WTC11 (cell line): ENCODE measurements at regions not wholly inside any gene's neighbourhood (a gene's known extent, or its start where the extent isn't known, plus 50 kb on each side); places are given as distances from the start of the nearest gene placed in this dataset.

ENCODE experiments used
- ATAC-seq: fragments of 200-7000 bp; cut with Tn5 transposase; 2 replicates; pipeline ENCODE4 v1.10.0; 2021; ENCODE audit warnings: mild to moderate bottlenecking, moderate library complexity
- CTCF ChIA-PET: fragments of 300-600 bp; sonication (Branson Sonifier 250); formaldehyde crosslinking; loops from one replicate; lab custom pipeline; 2021; ENCODE audit warnings: antibody characterized with exemption; lab: Charles Lee
- POLR2A ChIA-PET: fragments of 350-600 bp; sonication (Branson Sonifier 250); formaldehyde crosslinking; loops from one replicate; lab custom pipeline; 2021; ENCODE audit warnings: antibody characterized with exemption; lab: Charles Lee
- DNase-seq: peaks from one replicate; pipeline ENCODE4 v3.0.0; 2021; ENCODE audit warnings: low spot score
- H3K27ac Mint-ChIP-seq: 2 replicates; pipeline ENCODE4 v1.8.0; 2021; ENCODE audit warnings: mixed read lengths
- H3K27me3 Mint-ChIP-seq: 2 replicates; pipeline ENCODE4 v1.8.0; 2021; ENCODE audit warnings: low read depth, mild to moderate bottlenecking, moderate library complexity, mixed read lengths
- H3K36me3 Mint-ChIP-seq: 2 replicates; pipeline ENCODE4 v1.8.0; 2021; ENCODE audit warnings: mixed read lengths
- H3K4me1 Mint-ChIP-seq: 2 replicates; pipeline ENCODE4 v1.8.0; 2022; ENCODE audit warnings: mixed read lengths
- H3K4me3 Mint-ChIP-seq: 2 replicates; pipeline ENCODE4 v1.8.0; 2021; ENCODE audit warnings: mild to moderate bottlenecking, moderate library complexity, mixed read lengths
- H3K9me3 Mint-ChIP-seq: 2 replicates; pipeline ENCODE4 v1.8.0; 2021; ENCODE audit warnings: mixed read lengths
- AR ChIP-seq: fragments of 250-450 bp; sonication (Bioruptor Pico); IDR thresholded peaks from 2 replicates; pipeline ENCODE4 v1.9.0; 2021; ENCODE audit warnings: mild to moderate bottlenecking
- ATF3 ChIP-seq: sonication (generic); formaldehyde crosslinking; conservative IDR thresholded peaks from 2 replicates; pipeline ENCODE4 v1.8.1; 2022; ENCODE audit warnings: mild to moderate bottlenecking, missing genetic modification reagents
- CBFB ChIP-seq: sonication (generic); formaldehyde crosslinking; IDR thresholded peaks from 2 replicates; pipeline ENCODE4 v1.8.1; 2022; ENCODE audit warnings: mild to moderate bottlenecking, low read depth, missing genetic modification reagents
- CREM ChIP-seq: sonication (generic); formaldehyde crosslinking; IDR thresholded peaks from 2 replicates; pipeline ENCODE4 v1.8.1; 2022; ENCODE audit warnings: mild to moderate bottlenecking, missing genetic modification reagents, moderate library complexity
- CTCF ChIP-seq: fragments of 200-600 bp; IDR thresholded peaks from 2 replicates; pipeline ENCODE4 v1.8.0; 2022; ENCODE audit warnings: antibody characterized with exemption
- FOXP4 ChIP-seq: sonication (generic); formaldehyde crosslinking; IDR thresholded peaks from 2 replicates; pipeline ENCODE4 v1.8.0; 2022; ENCODE audit warnings: mild to moderate bottlenecking, missing genetic modification reagents
- GRHL2 ChIP-seq: fragments of 250-450 bp; sonication (Bioruptor Pico); IDR thresholded peaks from 2 replicates; pipeline ENCODE4 v1.8.0; 2022; ENCODE audit warnings: mild to moderate bottlenecking, moderate library complexity; ENCODE audit not compliant: insufficient replicate concordance, severe bottlenecking
- HMGA2 ChIP-seq: fragments of 250-450 bp; sonication (Bioruptor Pico); IDR thresholded peaks from 2 replicates; pipeline ENCODE4 v1.4.0; 2021; ENCODE audit warnings: mild to moderate bottlenecking, moderate library complexity
- IRF2 ChIP-seq: sonication (generic); formaldehyde crosslinking; IDR thresholded peaks from 2 replicates; pipeline ENCODE4 v1.8.0; 2022; ENCODE audit warnings: low read depth, missing genetic modification reagents, borderline replicate concordance
- PRRX2 ChIP-seq: fragments of 250-450 bp; sonication (Bioruptor Pico); IDR thresholded peaks from 2 replicates; pipeline ENCODE4 v1.8.0; 2021; ENCODE audit warnings: mild to moderate bottlenecking
- SOX15 ChIP-seq: fragments of 250-450 bp; sonication (Bioruptor Pico); IDR thresholded peaks from 2 replicates; pipeline ENCODE4 v1.9.0; 2021; ENCODE audit warnings: mild to moderate bottlenecking
- ZNF138 ChIP-seq: sonication (generic); formaldehyde crosslinking; conservative IDR thresholded peaks from 2 replicates; pipeline ENCODE4 v1.8.1; 2022; ENCODE audit warnings: mild to moderate bottlenecking, moderate library complexity, missing genetic modification reagents
- ZNF263 ChIP-seq: sonication (generic); formaldehyde crosslinking; IDR thresholded peaks from 2 replicates; pipeline ENCODE4 v1.8.1; 2022; ENCODE audit warnings: low read depth, mild to moderate bottlenecking, moderate library complexity, missing genetic modification reagents
- ZNF281 ChIP-seq: sonication (generic); formaldehyde crosslinking; IDR thresholded peaks from 2 replicates; pipeline ENCODE4 v1.8.0; 2023; ENCODE audit warnings: mild to moderate bottlenecking, missing genetic modification reagents
- ZNF317 ChIP-seq: sonication (generic); formaldehyde crosslinking; IDR thresholded peaks from 2 replicates; pipeline ENCODE4 v1.8.1; 2023; ENCODE audit warnings: low read depth, mild to moderate bottlenecking, moderate library complexity, missing genetic modification reagents, borderline replicate concordance
- ZNF416 ChIP-seq: fragments of 250-450 bp; sonication (Bioruptor Pico); IDR thresholded peaks from 2 replicates; pipeline ENCODE4 v1.9.0; 2021; ENCODE audit warnings: mild to moderate bottlenecking, inconsistent platforms
- ZNF423 ChIP-seq: fragments of 250-450 bp; sonication (Bioruptor Pico); IDR thresholded peaks from 2 replicates; pipeline ENCODE4 v2.1.2; 2022; ENCODE audit warnings: mild to moderate bottlenecking, moderate library complexity
- ZNF512 ChIP-seq: sonication (generic); formaldehyde crosslinking; IDR thresholded peaks from 2 replicates; pipeline ENCODE4 v1.8.1; 2022; ENCODE audit warnings: missing genetic modification reagents, borderline replicate concordance

- no peak for TF ChIP-seq ZNF512 (CRISPR knock-in tag)
- no peak for TF ChIP-seq ZNF138 (CRISPR knock-in tag)
- no peak for TF ChIP-seq FOXP4 (CRISPR knock-in tag)
- TF ChIP-seq GRHL2 (CRISPR knock-in tag), result no peak
- TF ChIP-seq ZNF281 (CRISPR knock-in tag), result no peak
- no peak for TF ChIP-seq CREM (CRISPR knock-in tag)
- TF ChIP-seq ZNF317, result no peak
- TF ChIP-seq CBFB (CRISPR knock-in tag), result no peak
- no peak for TF ChIP-seq ZNF416
- no peak for TF ChIP-seq CTCF
- TF ChIP-seq IRF2 (CRISPR knock-in tag), result no peak
- TF ChIP-seq ZNF423 (CRISPR knock-in tag), result no peak
- no peak for TF ChIP-seq ZNF263
- TF ChIP-seq HMGA2 (CRISPR knock-in tag), result no peak
- TF ChIP-seq ATF3 (CRISPR knock-in tag), result no peak
- TF ChIP-seq PRRX2, result no peak
- no peak for TF ChIP-seq SOX15 (CRISPR knock-in tag)
- no peak for TF ChIP-seq AR (CRISPR knock-in tag)
- Mint-ChIP-seq H3K4me1 (peaks cover 13% of the 10 kb centered on the region), H3K9me3 (peaks cover 11% of the 10 kb centered on the region), H3K27me3 (no peaks in the 10 kb centered on the region; the same call in 1 of the 2 replicates), H3K36me3 (no peaks in the 10 kb centered on the region), H3K4me3 (no peak overlapping the region), H3K27ac (no peak overlapping the region)
- ChIA-PET CTCF (interaction anchor here (0.7 kb wide), 1 partner anchor 13 kb away, joined by 3 read pairs; no protein-coding TSS in a partner anchor), POLR2A (no interaction called here)
- DNase-seq (no peak), ATAC-seq (no peak)
Observed at GRCh38 chr3:194856296-194856695, 170.6 kb downstream of the FAM43A start.
